Activated CD8-positive, alpha-beta memory T cell treated with anti-CD3 and anti-CD28 coated beads for 48 hours (primary cell): ENCODE measurements at regions not wholly inside any gene's neighbourhood (a gene's known extent, or its start where the extent isn't known, plus 50 kb on each side); places are given as distances from the start of the nearest gene placed in this dataset.
"Not testable (repeated sequence)": the region's sequence is repeated elsewhere in the genome, so short reads cannot be mapped to it uniquely, and the experiment has no call there.

Experiments
- DNase-seq, 3 experiments: peaks; one replicate each; pipeline ENCODE4 v3.0.0-alpha.2; 2020; ENCODE audit warnings: low read depth in 2 of 3, low spot score in 2 of 3

- DNase-seq = no peak
These were observed 187.8 kb downstream of the ZNF516 start for GRCh38 chr18:76307293-76307690.

GRCh38 chr18:76306685-76307292, 188.3 kb downstream of the ZNF516 start:
- DNase-seq = no peak

- no peak for DNase-seq
These were observed 209.2 kb downstream of the ZNF516 start for GRCh38 chr18:76285866-76286265.

- no peak for DNase-seq
These were observed 213.5 kb downstream of the ZNF516 start for GRCh38 chr18:76281565-76281964.

- no peak for DNase-seq
These were observed 217.2 kb downstream of the ZNF516 start for GRCh38 chr18:76277801-76278200.

GRCh38 chr18:76275727-76276313, 219.2 kb downstream of the ZNF516 start:
- DNase-seq = no peak

- DNase-seq = no peak
These were observed 220.4 kb downstream of the ZNF516 start for GRCh38 chr18:76274468-76275289.

GRCh38 chr18:76273956-76274355, 221.1 kb downstream of the ZNF516 start:
- no peak for DNase-seq

- DNase-seq = no peak
These were observed 222.0 kb downstream of the ZNF516 start for GRCh38 chr18:76273036-76273545.

GRCh38 chr18:76267423-76267822, 227.6 kb downstream of the ZNF516 start:
- DNase-seq = not testable (repeated sequence)

- DNase-seq = no peak
These were observed 228.6 kb downstream of the ZNF516 start for GRCh38 chr18:76266236-76266991.

GRCh38 chr18:76265497-76266235, 229.4 kb downstream of the ZNF516 start:
- no peak for DNase-seq

- no peak for DNase-seq
These were observed 230.2 kb downstream of the ZNF516 start for GRCh38 chr18:76264876-76265250.

- no peak for DNase-seq
These were observed 230.7 kb downstream of the ZNF516 start for GRCh38 chr18:76264198-76264875.

- DNase-seq = no peak
These were observed 231.7 kb downstream of the ZNF516 start for GRCh38 chr18:76263046-76264005.

GRCh38 chr18:76260941-76261472, 234.0 kb downstream of the ZNF516 start:
- no peak for DNase-seq

GRCh38 chr18:76259711-76260110, 235.3 kb downstream of the ZNF516 start:
- DNase-seq = no peak

GRCh38 chr18:76259096-76259495, 235.9 kb downstream of the ZNF516 start:
- no peak for DNase-seq

- DNase-seq = no peak
These were observed 236.8 kb downstream of the ZNF516 start for GRCh38 chr18:76258209-76258608.
